Epithelial cell of proximal tubule (primary cell): ENCODE measurements at regions not wholly inside any gene's neighbourhood (a gene's known extent, or its start where the extent isn't known, plus 50 kb on each side); places are given as distances from the start of the nearest gene placed in this dataset.

Source experiments
- DNase-seq: peaks from one replicate; pipeline ENCODE4 v3.0.0-alpha.2; 2011; ENCODE audit warnings: low read depth
- H3K4me3 ChIP-seq: 2 replicates; pipeline ENCODE4 v1.5.1; 2011; ENCODE audit warnings: low read depth, mild to moderate bottlenecking, low read length
- CTCF ChIP-seq: conservative IDR thresholded peaks from 2 replicates; pipeline ENCODE4 v1.5.1; 2012; ENCODE audit warnings: low read depth, mild to moderate bottlenecking, low read length

DNA sequence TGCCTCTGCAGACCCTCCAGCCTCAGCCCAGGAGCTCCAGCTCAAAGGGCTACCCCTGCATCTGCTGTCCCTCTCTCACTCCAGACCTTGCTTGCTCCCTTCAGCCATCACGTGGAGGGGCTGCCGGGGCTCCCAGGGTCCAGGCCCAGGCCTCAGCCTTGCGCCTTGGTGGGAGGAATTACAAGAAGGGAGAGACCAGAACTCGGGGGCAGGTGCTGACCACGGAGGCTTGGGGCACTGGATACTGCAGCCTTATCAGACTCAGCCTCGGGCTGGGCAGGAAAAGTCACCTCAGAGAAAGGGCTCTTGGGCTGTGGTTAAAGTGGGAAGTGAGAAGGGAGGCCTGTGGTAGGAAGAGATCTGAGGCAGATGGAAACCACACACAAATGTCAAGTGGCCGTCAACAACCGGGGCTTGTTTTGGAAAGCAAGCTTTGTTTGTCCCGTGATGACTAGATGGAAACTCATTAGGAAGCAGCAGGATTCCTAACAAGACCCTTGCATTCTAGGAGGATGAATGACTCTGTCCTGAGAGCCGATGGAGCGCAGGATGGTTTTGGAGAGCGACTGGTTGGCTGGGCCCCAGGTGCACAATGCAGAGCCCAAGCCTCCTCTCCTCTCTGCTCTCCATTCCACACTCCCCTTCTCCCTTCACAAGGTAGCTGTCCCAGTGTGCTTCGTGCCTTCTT lies 1321.7 kb downstream of the TBC1D22A start:
- DNase-seq: no peak
- TF ChIP-seq CTCF: no peak
- H3K4me3 ChIP-seq: no peak overlapping the region

- no peak for TF ChIP-seq CTCF
- H3K4me3 ChIP-seq: no peak overlapping the region
- no peak for DNase-seq
These were observed 1321.1 kb downstream of the TBC1D22A start for GRCh38 chr22:48083502-48083901.

DNA sequence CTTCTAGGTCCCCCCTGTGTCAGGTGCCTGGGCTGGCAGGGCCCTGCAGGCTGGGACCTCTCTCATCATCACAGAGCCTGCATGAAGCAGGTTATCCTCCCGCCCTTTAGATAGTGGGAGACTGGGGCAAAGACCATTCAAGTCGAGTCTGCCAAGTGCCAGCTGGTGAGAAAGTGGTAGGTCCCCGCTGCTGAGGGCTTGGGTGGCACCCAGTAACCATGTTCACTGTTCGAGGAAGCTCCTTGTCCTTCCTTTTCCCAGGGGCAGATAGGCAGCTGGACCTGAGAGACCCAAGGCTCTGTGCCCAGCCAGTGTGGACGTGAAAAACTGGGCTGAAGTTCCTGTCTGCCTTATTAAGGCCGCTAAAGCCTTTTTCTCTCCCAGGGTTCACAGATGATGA lies 1319.8 kb downstream of the TBC1D22A start:
- TF ChIP-seq CTCF: no peak
- no peak overlapping the region for H3K4me3 ChIP-seq

DNA sequence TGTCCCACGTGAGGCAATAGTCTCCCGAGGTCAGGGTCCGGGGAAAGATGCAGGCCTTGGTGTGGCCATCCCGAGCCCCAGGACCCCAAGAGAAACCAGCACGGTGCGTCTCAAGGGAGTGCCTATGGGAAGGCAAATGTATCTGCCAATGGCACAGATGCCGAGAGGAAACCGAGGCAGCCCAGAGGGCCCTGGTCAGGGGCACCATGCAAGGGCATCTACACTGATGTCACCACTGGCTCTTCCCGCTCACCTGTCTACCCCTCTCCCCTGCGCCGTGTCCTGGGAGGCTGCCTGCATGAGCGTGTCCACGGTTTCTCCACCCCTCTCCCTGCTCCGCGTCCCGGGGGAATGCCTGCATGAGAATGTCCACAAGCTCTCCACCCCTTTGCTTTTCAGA lies 1318.8 kb downstream of the TBC1D22A start:
- no peak for TF ChIP-seq CTCF
- H3K4me3 ChIP-seq: no peak overlapping the region
- DNase-seq: no peak

More for the DNA sequence above, 1319.8 kb downstream of the TBC1D22A start:
- no peak for DNase-seq

DNA sequence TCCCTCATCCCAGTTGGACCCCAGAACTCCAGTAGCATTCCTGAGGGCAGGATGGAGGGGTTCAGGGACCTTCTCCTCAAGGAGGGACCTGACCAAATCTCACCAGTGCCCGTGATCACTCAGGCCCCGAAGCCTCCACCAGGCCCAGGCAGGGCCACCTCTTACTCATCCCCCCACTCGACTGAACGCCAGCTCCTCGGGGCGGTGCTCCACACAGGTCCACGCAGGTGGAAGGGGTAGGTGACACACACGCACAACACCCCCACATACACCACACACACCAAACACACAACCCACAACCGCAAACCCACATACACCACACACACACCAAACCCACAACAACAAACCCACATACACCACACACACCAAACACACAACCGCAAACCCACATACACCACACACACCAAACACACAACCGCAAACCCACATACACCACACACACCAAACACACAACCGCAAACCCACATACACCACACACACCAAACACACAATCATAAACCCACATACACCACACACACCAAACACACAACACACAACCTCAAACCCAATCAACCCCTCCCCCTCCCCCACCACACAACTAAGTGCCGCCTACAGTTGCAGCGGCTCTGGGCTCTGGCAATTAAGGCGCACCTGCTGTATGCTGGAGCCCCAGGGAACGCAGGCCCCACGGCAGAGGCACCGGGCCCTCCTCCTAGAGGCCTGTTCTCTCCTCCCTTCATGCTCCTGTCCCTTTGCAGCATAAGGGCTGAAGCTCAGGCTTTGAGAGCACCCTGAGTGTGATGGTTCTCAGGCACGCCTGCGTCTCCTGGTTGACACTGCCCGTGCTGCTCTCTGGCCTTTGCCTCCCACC lies 1318.1 kb downstream of the TBC1D22A start:
- no peak for TF ChIP-seq CTCF
- no peak overlapping the region for H3K4me3 ChIP-seq
- no peak for DNase-seq

DNA sequence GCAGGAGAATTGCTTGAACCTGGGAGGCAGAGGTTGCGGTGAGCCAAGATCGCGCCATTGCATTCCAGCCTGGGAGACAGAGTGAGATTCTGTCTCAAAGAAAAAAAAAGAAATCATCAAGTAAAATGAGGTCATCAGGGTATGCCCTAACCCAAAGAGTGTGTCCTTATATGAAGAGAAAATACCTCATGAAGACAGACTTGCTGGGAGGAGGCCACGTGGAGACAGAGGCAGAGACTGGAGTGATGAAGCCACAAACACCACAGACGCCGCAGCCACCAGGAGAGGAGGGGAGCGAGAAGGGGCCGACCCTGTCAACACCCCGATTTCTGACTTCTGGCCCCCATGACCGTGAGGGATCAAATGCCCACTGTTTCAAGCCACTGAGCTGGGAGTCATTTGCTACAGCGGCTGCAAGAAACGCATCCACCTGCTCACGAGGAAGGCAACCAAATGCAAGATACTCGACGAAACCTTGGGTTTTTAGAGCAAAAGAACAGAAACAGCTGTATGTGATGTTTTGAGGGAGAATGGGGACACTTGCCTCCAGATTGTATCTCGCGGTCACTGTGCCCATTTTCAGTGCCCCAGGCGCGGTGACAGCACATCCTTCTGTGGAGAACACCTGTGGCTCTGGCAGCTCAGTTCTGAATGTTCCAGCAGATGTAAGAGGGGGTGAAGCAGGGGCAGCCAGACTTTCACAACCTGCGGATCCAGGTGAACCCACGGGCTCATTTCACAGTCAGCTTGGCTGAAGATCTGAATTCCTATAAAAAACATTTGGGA lies 1317.2 kb downstream of the TBC1D22A start:
- no peak for TF ChIP-seq CTCF

More for the DNA sequence above, 1317.2 kb downstream of the TBC1D22A start:
- H3K4me3 ChIP-seq: no peak overlapping the region
- no peak for DNase-seq
